ENCODE measurements at regions not wholly inside any gene's neighbourhood (a gene's known extent, or its start where the extent isn't known, plus 50 kb on each side); places are given as distances from the start of the nearest gene placed in this dataset.
"Not testable (repeated sequence)": the region's sequence is repeated elsewhere in the genome, so short reads cannot be mapped to it uniquely, and the experiment has no call there.

DNA sequence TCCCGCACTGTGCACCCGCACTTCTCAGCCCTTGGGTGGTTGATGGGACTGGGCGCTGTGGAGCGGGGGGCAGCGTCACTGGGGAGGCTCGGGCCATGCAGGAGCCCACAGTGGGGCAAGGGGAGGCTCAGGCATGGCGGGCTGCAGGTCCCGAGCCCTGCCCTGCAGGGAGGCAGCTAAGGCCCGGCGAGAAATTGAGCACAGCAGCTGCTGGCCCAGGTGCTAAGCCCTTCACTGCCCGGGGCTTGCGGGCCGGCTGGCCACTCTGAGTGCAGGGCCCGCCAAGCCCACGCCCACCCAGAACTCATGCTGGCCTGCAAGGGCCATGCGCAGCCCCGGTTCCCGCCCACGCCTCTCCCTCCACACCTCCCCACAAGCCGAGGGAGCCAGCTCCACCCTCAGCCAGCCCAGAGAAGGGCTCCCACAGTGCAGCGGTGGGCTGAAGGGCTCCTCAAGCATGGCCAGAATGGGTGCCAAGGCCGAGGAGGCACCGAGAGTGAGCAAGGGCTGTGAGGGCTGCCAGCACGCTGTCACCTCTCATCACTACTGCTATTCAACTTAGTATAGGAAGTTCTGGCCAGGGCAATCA, 60.3 kb upstream of the FBXL17 start:
- H3K9ac ChIP-seq (ENCODE audit: low read length); DNase-seq (ENCODE audit: low read depth); H3K27me3 ChIP-seq (replicated peaks; ENCODE audit: control insufficient read depth, insufficient read depth, low read length); H3K4me1 ChIP-seq (ENCODE audit: control insufficient read depth, insufficient read depth, low read length); H3K9me3 ChIP-seq (ENCODE audit: control insufficient read depth, low read length); H3K4me3 ChIP-seq (ENCODE audit: low read length); H3K36me3 ChIP-seq (ENCODE audit: control insufficient read depth, insufficient read depth, low read length, severe bottlenecking): not testable (repeated sequence)

DNA sequence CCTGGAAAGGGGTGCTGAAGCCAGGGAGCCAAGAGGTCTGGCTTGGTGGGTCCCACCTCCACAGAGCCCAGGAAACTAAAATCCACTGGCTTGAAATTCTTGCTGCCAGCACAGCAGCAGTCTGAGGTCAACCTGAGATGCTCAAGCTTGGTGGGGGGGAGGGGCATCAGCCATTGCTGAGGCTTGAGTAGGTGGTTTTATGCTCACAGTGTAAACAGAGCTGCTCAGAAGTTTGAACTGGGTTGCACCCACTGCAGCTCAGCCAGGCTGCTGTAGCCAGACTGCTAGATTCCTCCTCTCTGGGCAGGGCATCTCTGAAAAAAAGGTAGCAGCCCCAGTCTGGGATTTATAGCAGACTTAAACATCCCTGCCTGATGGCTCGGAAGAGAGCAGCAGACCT, 55.5 kb upstream of the FBXL17 start:
- DNase-seq (ENCODE audit: low read depth) = no peak
- H3K9me3 ChIP-seq (ENCODE audit: control insufficient read depth, low read length) = no peaks in the 10 kb centered on the region

DNA sequence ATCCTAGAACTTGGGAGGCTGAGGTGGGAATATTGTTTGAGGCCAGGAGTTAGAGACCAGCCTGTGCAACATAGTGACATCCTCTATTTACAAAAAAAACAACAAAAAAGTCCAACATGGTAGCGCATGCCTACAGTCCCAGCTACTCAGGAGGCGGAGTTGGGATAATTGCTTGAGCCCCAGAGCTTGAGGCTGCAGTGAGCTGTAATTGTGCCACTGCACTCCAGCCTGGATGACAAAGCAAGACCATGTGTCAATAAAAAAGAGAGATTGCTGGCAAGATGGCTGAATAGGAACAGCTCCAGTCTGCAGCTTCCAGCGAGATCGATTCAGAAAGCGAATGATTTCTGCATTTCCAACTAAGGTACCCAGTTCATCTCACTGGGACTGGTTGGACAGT, 54.8 kb upstream of the FBXL17 start:
- Histone ChIP-seq H3K4me1 (ENCODE audit: control insufficient read depth, insufficient read depth, low read length) (peaks cover 4% of the 10 kb centered on the region), H3K36me3 (ENCODE audit: control insufficient read depth, insufficient read depth, low read length, severe bottlenecking) (no peaks in the 10 kb centered on the region), H3K9ac (ENCODE audit: low read length) (no peak overlapping the region), H3K9me3 (ENCODE audit: control insufficient read depth, low read length) (no peaks in the 10 kb centered on the region), H3K4me3 (ENCODE audit: low read length) (no peak overlapping the region), H3K27me3 (replicated peaks; ENCODE audit: control insufficient read depth, insufficient read depth, low read length) (no peaks in the 10 kb centered on the region)
- DNase-seq (ENCODE audit: low read depth) = no peak

More for the DNA sequence above, 55.5 kb upstream of the FBXL17 start:
- Histone ChIP-seq H3K4me1 (ENCODE audit: control insufficient read depth, insufficient read depth, low read length) (no peaks in the 10 kb centered on the region), H3K27me3 (replicated peaks; ENCODE audit: control insufficient read depth, insufficient read depth, low read length) (no peaks in the 10 kb centered on the region), H3K9ac (ENCODE audit: low read length) (no peak overlapping the region), H3K4me3 (ENCODE audit: low read length) (no peak overlapping the region), H3K36me3 (ENCODE audit: control insufficient read depth, insufficient read depth, low read length, severe bottlenecking) (no peaks in the 10 kb centered on the region)

DNA sequence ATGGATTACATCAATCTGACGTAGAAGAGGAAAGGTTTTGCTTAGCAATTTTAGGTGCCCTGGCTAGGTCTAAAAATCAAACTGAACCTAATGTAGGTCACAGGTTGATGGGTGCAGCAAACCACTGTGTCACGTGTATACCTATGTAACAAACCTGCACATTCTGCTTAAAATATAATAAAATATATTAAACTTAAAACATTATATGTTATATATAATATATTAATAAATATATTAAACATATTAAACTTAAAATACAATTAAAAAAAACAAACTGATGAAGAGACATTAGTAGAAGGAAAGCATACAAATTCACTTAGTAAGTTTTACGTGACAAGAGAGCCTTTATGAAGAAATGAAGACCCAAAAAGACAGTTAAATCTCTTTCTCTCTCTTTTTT, 51.7 kb upstream of the FBXL17 start:
- DNase-seq (ENCODE audit: low read depth) = no peak
- Histone ChIP-seq H3K4me1 (ENCODE audit: control insufficient read depth, insufficient read depth, low read length) (peaks cover 13% of the 10 kb centered on the region), H3K4me3 (ENCODE audit: low read length) (no peak overlapping the region), H3K36me3 (ENCODE audit: control insufficient read depth, insufficient read depth, low read length, severe bottlenecking) (no peaks in the 10 kb centered on the region), H3K9ac (ENCODE audit: low read length) (no peak overlapping the region), H3K9me3 (ENCODE audit: control insufficient read depth, low read length) (no peaks in the 10 kb centered on the region), H3K27me3 (replicated peaks; ENCODE audit: control insufficient read depth, insufficient read depth, low read length) (no peaks in the 10 kb centered on the region)

DNA sequence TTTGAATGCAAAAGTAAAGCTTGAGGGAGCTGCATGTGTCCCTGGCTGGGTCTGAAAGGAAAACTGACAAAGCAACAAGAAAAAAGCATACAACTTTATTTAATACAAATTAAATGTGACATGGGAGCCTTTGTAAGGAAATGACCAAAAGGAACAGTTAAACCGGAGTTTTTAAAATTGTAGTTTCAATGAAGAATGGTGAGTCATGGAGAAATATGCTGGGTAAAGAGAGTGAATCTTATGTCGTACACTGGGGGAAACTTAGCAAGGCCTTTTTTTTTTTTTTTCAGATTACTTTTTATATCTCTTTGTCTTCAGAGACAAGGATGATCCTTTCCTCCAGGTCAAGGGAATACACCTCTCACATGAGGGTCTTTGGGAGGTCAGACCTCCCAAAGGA, 50.1 kb upstream of the FBXL17 start:
- Histone ChIP-seq H3K27me3 (replicated peaks; ENCODE audit: control insufficient read depth, insufficient read depth, low read length) (no peaks in the 10 kb centered on the region), H3K4me1 (ENCODE audit: control insufficient read depth, insufficient read depth, low read length) (peaks cover 13% of the 10 kb centered on the region), H3K4me3 (ENCODE audit: low read length) (peak overlapping the region; percentile 54), H3K36me3 (ENCODE audit: control insufficient read depth, insufficient read depth, low read length, severe bottlenecking) (no peaks in the 10 kb centered on the region), H3K9ac (ENCODE audit: low read length) (no peak overlapping the region), H3K9me3 (ENCODE audit: control insufficient read depth, low read length) (no peaks in the 10 kb centered on the region)
- peak; percentile 72 for DNase-seq (ENCODE audit: low read depth)
